Nucleus accumbens (tissue), 56 donors: ENCODE measurements at regions not wholly inside any gene's neighbourhood (a gene's known extent, or its start where the extent isn't known, plus 50 kb on each side); places are given as distances from the start of the nearest gene placed in this dataset.

Source experiments
- DNase-seq, 56 donors: peaks; one replicate each; lab custom pipeline; 2025; lab: John Stamatoyannopoulos, UW

DNA sequence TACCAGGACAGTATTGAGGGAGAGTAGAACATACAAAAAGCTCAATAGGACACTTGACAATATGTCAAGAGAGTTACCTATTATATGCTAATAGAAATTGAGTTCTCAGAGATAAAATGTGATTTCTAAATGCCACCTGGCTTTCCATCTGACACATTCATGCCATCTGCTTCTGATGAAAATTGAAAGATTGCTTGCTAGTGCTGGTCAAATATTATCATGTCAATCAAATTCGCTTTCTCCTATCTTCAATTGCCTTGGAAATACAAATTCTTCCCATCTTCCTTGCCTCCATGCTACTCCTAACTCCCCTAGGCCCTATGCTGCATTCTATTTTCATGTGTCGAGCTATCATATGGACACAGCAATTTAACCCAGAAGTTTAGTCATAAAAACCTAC is 1076.9 kb downstream of the ARAP2 start:
- no peak for DNase-seq

- no peak for DNase-seq
Measured at GRCh38 chr4:35175487-35175886, 1068.8 kb downstream of the ARAP2 start.

DNA sequence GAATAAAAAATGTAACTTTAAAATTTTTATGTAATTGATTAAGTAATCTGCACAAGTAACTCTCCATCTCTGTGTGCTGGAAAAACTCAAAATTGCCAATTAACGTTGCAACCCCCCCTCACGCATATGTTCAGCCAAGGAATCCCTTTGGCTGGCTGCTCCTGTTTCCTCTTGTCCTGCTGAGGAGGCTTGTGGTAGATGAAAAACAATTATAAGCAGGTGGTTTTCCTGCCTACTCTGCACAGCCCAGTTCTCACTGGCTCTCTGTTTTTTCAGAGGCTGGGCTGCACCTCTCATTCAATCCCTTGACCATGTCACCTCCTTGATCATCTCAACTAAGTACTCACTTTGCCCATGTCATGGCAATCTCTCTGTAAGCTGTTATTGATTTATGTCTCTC is 1068.4 kb downstream of the ARAP2 start:
- DNase-seq, result no peak

- DNase-seq, result no peak
Measured at GRCh38 chr4:35182451-35182850, 1061.9 kb downstream of the ARAP2 start.

DNA sequence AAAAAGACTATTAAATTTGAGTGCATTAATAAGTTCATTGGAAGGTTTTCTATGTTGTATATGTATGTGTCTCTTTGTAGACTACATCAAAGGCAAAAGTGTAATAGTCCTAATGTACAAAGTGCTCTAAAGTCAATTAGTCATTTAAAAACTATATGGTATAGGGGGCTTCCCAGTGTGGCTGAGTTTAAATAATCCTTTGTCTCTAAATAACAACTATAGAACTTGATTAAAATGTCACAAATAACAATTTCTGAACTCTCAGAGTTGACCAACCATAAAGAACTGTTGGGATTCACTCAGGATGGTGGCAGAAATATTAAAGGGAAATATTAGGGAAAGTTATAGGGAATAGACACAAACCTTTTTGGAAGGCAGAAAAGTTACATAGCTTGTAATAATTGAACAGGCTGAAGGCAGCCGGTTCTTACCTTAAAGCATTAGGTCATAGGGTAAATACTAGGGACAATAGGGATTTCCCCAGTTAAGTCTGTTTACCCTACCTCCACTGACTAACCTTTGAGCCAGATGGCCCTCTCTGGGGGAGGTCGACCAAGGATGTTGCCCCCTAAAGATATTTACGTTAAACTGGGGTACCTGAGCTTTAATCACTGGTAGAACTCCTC is 1054.2 kb downstream of the ARAP2 start:
- no peak for DNase-seq

- no peak for DNase-seq
Measured at GRCh38 chr4:35201403-35201802, 1042.9 kb downstream of the ARAP2 start.

- no peak for DNase-seq
Measured at GRCh38 chr4:35216636-35217035, 1027.7 kb downstream of the ARAP2 start.

DNA sequence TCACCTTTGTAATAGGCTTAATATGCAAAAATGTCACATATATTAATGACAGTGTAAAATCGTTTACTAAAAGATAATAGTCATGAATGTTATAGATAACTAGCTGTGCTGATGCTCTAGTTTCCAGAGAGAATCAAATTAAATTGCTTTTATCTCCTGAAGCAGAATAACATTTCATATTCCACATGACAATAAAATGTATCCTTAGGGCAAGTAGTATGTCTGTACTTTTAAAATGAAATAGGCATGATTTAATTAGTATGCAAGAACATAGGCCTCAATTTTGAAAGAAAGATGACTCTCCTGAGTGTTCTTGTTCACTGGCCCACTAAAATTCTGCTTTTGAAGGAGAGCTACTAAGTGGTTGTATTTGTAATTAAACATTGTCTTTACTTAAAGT is 1027.0 kb downstream of the ARAP2 start:
- no peak for DNase-seq

GRCh38 chr4:35228313-35228712 is 1016.0 kb downstream of the ARAP2 start:
- no peak for DNase-seq

DNA sequence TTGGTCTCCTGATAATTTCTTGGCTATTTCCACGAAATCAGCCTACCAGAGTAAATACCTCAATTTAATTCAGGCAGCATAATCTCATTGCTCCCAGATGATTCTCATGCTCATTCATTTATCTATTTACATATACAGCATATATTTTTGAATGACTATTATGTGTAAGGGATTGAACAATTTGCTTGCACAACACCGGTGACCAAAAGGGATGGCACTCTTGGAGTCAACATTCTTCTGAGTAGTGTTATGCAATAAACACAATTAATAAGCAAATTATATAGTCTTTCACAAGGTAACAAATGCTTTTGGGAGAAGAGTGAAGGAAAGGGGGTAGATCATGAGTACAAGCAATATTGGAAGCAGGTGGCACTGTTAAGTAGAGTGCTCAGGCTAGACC is 1015.3 kb downstream of the ARAP2 start:
- DNase-seq, result no peak

GRCh38 chr4:35237924-35238323 is 1006.4 kb downstream of the ARAP2 start:
- no peak for DNase-seq

GRCh38 chr4:35238793-35239192 is 1005.5 kb downstream of the ARAP2 start:
- DNase-seq, result no peak

DNA sequence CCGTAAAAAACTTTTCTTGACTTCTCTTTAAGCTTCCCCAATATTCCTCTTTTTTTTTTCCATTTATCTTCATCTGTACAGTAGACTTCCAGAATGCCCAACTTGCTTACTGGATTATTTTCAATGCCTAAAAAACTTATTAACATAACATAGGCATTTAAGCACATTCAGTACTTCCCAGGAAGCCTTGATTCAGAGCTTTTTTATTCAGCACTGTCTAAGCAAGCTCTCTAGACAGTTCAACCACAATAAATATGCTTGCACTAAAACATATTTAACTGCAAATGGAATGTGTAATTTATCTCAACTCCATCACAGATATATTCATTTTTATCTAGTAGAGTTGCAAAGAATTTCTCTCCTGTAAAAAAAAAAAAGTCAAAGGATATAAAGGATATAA is 997.8 kb downstream of the ARAP2 start:
- no peak for DNase-seq

GRCh38 chr4:35247047-35247446 is 997.3 kb downstream of the ARAP2 start:
- DNase-seq, result no peak

- DNase-seq, result no peak
Measured at GRCh38 chr4:35250331-35250730, 994.0 kb downstream of the ARAP2 start.

DNA sequence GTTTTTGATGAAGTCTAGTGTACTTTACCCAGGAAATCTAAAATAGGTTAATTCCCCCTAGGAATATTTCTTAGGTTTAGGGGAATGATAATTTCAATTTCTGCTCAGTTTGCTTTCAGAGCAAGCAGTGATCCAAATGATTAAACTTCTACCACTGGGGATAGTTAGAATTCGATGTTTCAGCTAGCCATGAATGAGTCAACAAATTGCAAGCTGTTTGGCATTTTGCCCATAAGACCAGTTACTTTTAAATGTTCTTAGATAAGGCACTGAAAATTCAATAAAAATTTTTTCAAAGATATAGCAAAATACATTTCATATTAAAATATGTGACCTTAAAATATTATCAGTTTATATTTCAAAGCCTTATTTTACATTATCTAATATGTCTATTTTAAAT is 993.6 kb downstream of the ARAP2 start:
- DNase-seq, result no peak

GRCh38 chr4:35252071-35252470 is 992.2 kb downstream of the ARAP2 start:
- no peak for DNase-seq

DNA sequence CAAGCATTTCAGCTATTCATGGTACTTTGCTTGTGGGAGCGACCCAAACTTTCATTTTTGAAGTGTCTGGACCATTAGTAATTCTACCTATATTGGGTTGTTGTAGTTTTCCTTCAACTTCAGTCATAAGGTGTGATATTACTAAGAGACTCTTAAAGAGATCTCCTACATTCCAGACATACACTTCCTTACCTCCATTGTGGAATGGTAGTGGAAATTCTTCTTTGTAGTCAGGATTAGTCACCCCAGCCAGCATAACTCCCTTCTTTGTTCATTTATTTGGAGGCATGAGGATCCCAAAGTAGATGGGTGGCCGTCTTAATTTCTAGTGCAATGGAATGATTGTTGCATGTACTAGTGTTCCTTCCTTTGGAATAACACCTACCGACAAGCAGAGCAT is 991.4 kb downstream of the ARAP2 start:
- no peak for DNase-seq

DNA sequence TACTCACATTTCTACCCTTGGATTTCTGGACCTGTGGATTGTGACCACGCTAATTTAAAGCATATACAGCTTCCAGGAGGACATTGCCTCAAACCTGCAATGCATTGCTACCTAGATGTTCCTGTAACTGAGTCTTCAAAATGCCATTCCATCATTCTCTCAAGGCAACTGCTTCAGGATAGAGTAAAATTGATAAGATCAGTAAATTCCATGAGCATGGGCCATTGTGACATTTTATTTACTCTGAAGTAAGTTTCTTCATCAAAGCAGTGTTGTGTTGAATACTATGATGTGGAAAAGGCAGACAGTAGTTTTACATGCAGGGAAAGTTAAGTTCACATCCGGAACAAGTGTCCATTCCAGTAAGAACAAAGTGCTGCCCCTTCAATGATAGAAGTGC is 991.0 kb downstream of the ARAP2 start:
- DNase-seq, result no peak

GRCh38 chr4:35286434-35286833 is 957.9 kb downstream of the ARAP2 start:
- DNase-seq, result no peak

GRCh38 chr4:35300996-35301774 is 943.1 kb downstream of the ARAP2 start:
- DNase-seq, result no peak

GRCh38 chr4:35315419-35315818 is 928.9 kb downstream of the ARAP2 start:
- DNase-seq, result no peak
